ENCODE measurements at regions not wholly inside any gene's neighbourhood (a gene's known extent, or its start where the extent isn't known, plus 50 kb on each side); places are given as distances from the start of the nearest gene placed in this dataset.

GRCh38 chr6:144697369-144697760 is 412.2 kb downstream of the UTRN start:
- DNase-seq: no peak

DNA sequence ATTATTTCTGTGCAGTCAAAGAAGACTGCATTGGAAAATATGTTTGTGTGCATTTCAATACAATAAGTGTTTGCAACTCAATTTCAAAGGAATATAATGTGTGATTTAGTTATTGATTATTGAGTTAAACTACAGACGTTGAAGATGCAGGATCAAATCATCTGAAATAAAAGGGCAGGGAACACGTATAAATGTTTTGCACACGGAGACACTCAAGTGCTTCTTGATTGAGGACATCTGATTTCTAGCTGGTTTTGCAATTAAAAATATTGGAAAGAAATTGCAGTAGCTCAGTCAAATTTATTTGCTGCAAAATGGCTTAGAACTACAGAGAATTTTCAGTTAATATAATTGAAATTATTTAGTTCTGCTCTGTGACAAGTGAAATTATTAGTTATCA is 412.7 kb downstream of the UTRN start:
- DNase-seq: no peak

GRCh38 chr6:144702781-144703180 is 417.6 kb downstream of the UTRN start:
- DNase-seq: no peak

- DNase-seq: no peak
Observed at GRCh38 chr6:144710207-144710606, 425.1 kb downstream of the UTRN start.

DNA sequence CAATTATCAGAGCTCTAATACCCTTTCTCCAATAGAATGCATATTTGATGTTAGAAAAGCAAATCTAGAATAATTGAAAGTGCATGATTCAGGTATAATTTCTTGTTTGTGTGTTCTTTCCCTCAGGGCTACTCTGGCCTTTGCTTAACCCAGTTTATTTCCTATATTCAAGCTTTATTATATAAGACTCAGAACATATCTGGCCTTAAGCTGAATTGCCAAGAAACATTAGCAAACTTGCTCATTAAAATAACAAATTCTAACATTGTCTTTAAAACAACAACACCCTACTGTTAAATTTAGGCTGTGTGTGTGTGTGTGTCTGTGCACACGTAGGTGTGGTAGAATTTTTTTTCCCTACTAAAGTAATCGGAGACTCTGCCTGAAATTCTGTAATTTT is 426.5 kb downstream of the UTRN start:
- no peak for DNase-seq

- no peak for DNase-seq
Observed at GRCh38 chr6:144712541-144712940, 427.4 kb downstream of the UTRN start.

DNA sequence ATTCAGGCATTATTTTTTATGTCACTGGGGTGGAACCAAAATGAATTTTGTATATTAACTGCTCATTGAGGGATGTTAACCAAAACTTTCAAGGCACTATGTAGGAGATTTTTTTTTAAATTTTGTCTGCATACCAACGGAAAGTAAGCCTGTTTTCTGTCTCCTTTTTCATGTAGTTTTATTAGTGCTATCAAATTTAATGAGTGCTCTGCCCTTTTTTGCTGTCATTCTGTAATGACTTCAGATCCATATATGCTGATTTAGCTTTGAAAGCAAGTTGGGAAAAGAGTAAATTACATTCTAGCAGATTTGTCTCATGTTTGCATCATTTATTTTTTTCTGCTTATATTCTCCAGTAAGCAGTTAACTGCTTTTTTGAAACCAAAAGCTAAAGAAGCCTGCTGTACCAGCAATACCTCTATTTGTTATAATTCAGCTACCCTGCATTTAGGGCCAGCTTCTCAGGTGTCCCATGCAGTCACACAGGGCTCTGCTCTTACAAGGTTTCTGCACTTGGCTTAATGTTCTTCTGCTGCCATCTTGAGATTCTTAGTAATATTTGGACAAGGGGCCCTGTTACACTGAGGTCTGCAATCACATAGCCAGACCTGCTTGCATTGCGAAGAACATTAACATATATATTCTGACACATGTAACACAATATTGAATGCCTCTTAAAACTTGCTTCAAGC is 429.0 kb downstream of the UTRN start:
- DNase-seq: no peak

DNA sequence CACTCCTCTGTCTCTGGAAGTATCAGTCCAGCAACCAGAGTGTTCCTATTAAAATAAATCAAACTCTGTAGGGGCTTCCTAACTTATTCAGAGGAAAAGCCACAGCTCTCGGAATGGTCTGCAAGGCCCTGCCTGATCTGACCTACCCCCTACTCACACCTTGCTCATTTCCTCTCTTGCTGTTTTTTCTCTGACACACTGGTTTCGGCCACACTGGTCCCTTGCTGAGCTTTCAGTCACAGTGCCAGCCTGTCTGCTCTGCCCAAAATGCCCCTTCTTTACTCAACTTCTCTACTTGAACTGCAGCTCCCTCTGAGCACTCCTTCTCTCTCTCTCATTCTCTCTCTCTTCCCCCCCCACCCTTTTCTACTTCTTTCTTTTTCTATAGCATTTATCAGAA is 430.2 kb downstream of the UTRN start:
- no peak for DNase-seq

DNA sequence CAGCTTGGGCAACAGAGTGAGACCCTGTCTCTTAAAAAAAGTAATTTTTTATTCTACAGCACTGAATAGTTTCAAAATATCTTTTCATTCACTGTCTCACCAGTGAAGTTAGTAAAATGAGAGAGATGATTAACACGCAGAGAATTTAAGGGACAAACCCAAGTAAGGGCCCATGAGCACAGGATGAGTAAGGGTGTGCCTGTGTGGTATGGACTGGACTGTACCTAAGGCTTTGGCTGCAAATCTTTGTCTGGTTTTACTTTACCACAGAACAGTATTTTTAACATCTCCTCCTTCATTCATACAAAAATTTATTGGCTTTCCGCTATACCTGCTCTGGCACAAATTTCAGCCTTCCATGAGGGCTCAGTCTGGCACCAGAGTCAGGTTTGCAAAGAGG is 433.3 kb downstream of the UTRN start:
- no peak for DNase-seq

DNA sequence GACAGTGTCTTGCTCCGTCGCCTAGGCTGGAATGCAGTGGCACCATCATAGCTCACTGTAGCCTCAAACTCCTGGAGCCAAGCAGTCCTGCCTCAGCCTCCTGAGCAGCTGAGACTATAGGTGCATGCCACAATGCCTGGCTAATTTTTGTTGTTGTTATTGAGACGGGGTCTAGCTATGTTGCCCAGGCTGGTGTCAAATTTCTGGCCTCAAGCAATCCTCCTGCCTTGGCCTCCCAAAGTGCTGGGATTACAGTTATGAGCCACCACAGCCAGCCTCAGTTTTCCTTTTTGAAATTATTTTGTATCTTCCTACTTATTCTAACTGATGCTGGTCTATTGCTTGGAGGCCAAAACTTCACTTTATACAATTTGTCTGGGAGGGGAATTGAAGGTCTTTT is 436.1 kb downstream of the UTRN start:
- no peak for DNase-seq

- DNase-seq: no peak
Observed at GRCh38 chr6:144722154-144722737, 437.1 kb downstream of the UTRN start.

- no peak for DNase-seq
Observed at GRCh38 chr6:144722925-144723324, 437.8 kb downstream of the UTRN start.

DNA sequence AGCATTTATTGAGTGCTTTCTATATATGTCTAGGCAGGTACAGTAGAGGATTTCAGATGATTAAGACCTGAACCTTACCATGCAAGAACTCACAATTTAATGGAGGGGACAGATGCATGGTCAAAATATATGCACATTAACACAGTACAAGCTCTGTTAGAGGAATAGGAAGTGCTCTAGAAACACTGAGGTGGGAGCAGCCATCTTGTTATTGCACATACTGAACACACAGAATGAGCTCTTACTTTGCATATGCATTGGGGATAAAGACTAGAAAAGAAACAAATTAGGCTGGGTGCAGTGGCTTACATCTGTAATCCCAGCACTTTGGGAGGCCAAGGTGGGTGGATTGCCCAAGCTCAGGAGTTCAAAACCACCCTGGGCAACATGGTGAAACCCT is 438.3 kb downstream of the UTRN start:
- no peak for DNase-seq

DNA sequence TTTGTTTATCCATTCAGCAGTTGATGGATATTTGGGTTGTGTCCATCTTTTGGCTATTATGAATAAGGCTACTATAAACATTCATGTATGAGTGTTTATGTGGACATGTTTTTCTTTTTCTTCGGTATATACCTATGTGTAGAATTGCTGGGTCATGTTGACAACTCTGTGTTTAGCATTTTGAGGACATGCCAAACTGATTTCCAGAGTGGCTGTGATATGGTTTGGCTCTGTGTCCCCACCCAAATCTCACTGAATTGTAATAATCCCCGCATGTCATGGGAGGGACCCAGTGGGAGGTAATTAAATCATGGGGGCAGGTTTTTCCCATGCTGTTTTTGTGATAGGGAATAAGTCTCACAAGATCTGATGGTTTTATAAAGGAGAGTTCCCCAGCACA is 439.7 kb downstream of the UTRN start:
- DNase-seq: no peak

DNA sequence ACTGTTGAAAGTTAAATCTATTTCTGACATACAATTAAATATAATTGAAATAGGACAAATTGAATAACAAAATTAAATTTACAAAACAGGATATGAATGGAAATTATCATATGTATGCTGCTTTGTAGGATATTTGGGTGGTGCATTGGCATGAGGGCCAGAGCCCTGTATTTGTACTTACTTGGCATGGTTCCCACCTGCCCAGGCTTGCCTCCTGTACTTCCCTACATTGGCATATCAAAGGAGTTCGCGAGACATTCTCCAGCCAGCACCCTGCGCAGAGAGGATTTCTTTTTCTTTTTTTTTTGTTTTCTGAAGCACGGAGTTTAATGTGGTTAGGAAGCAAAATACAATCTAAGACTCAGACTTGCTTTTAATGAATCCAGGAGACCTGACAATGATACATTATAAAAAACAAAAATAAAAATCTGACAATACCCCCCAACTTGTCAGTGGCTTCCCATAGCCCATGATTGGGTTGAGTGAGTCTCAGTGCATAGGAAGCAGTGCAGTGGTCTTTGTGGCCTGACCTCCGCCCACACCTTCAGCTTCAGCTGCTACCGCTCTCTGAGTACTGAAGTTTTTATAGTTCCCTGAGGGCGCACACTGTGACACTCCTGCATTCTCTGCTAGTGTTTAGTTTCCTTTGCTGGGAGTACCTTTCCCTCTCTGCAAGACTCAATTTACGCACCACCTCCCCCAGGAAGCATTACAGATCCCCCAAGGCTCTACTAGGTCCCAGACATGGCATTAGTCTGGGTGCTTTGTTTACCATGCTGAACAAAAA is 440.8 kb downstream of the UTRN start:
- DNase-seq: no peak

DNA sequence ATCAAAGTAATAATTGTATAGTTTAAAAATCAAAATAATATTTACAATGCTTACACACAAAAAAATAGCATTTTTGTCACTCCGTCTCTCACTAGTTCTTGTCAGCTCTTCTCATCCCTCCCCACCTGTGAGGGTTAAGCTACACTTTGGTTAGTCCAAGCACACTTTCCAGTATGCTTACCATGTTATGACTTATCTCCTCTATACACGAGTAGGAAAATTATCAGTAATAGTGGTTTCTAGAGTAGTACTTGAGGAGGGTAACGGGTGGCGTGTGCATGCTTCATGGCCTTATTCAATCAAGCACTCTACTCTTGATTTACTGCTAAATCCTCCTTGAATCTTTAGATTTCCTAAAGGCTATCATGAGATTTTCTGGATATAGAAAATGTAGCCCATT is 443.7 kb downstream of the UTRN start:
- no peak for DNase-seq

DNA sequence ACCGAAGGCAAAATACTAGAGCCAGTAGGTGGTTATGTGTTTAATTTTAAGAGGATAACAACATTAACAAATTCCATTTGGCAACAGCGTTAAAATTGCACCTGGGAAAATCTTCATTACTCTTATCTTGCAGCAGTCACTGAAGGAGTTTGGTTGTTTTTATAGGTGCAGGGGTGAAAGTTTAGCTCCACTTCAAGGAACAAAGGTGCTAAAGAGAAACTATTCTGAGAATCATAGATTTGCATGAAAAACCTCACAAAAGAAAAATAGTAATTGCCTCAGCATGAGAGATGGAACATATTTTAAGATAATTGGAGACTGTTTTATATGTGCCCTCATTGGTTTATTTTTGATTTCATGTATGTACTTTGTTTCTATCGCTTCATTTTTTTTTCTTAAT is 444.4 kb downstream of the UTRN start:
- DNase-seq: no peak

DNA sequence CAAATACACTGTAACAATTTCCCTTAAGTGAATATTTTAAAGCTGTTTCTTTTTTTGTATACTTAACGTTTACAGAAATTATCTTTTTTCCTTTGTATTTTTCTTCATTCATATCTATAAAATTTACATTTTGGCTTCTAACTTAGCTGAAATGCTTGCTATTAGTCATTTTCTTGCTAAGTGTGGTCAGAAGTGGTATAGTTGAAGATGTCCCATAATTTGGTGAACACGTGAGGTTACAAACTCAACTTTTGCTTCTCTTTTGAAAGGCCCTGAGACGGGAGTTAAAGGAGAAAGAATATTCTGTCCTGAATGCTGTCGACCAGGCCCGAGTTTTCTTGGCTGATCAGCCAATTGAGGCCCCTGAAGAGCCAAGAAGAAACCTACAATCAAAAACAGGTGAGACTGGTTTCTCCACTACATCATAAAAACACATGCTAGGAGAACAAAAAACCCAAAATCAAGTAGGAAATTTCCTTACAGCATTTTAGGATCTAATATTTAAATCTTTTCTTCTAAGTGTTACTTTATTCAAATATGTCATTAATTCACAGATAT is 445.0 kb downstream of the UTRN start:
- no peak for DNase-seq

GRCh38 chr6:144731229-144731628 is 446.1 kb downstream of the UTRN start:
- DNase-seq: no peak

GRCh38 chr6:144736763-144737162 is 451.6 kb downstream of the UTRN start:
- DNase-seq: no peak

DNA sequence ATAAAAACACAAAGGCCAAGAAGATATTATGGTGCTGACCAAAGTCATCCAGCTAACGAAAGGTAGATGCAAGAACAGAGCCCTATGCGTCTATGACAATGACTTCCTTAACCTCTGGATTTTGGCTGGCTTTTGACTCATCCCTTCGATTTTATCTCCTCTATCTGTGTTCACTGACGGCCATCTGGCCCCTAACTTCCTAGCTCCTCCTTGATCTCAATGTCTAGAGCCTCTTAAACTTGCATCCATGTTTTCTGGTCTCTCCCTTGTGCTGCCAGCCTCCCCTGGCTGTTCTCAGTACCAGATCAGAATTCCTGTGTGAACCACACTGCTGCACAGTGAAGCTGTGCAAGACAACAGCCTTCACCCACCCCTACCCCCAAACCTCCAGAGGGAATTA is 452.9 kb downstream of the UTRN start:
- DNase-seq: no peak

GRCh38 chr6:144739873-144740272 is 454.7 kb downstream of the UTRN start:
- no peak for DNase-seq

- no peak for DNase-seq
Observed at GRCh38 chr6:144741659-144742058, 456.5 kb downstream of the UTRN start.

- DNase-seq: no peak
Observed at GRCh38 chr6:144742779-144743178, 457.6 kb downstream of the UTRN start.
